Transverse colon (tissue), 4 donors: ENCODE measurements at regions not wholly inside any gene's neighbourhood (a gene's known extent, or its start where the extent isn't known, plus 50 kb on each side); places are given as distances from the start of the nearest gene placed in this dataset.

Source experiments
- EP300 ChIP-seq: sonication (generic); formaldehyde crosslinking; IDR thresholded peaks from one replicate; pipeline ENCODE4 v1.6.1; 2017; ENCODE audit warnings: antibody characterized with exemption, low read depth
- POLR2A ChIP-seq: fragments of 450-650 bp; IDR thresholded peaks from one replicate; pipeline ENCODE4 v1.6.1; 2016; ENCODE audit warnings: antibody characterized with exemption, mild to moderate bottlenecking, moderate library complexity
- POLR2AphosphoS5 ChIP-seq, 3 donors: sonication (generic); formaldehyde crosslinking; IDR thresholded peaks; one replicate each; pipeline ENCODE4 v1.6.1; 2016; ENCODE audit warnings: antibody characterized with exemption in 3 of 3
- TF ChIP-seq, protein P1 (sequence below), 5 experiments: fragments of 200-600 bp in 3 of 5; fragments of 450-650 bp in 2 of 5; sonication (generic) in 3 of 5; IDR thresholded peaks; 1 replicate in 2 of 5; 2 replicates in 3 of 5; pipeline ENCODE4 v1.5.1; 2016 to 2017; ENCODE audit warnings: antibody characterized with exemption in 5 of 5, inconsistent platforms in 3 of 5, mild to moderate bottlenecking in 2 of 5, moderate library complexity in 1 of 5

DNA sequence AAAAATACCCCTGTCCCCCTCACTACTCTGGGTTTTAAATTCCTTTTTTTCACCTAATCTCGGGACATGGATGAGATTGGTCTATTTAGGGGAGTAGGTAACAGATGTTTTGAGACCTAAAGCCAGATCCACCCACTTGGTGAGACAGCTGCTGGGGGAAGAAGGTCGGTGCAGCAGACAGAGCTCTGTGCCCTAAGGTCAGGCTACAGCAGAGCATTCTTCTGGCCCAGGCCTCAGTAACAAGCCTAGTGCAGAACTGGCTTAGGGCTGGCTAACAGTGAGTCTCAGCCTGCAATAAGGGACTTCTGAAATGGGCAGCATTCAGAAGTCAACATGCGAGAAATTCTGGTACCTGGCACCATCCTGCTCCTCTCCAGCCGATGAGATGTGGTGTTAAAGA is 444.9 kb upstream of the KIRREL3 start:
- TF ChIP-seq, protein P1, sequence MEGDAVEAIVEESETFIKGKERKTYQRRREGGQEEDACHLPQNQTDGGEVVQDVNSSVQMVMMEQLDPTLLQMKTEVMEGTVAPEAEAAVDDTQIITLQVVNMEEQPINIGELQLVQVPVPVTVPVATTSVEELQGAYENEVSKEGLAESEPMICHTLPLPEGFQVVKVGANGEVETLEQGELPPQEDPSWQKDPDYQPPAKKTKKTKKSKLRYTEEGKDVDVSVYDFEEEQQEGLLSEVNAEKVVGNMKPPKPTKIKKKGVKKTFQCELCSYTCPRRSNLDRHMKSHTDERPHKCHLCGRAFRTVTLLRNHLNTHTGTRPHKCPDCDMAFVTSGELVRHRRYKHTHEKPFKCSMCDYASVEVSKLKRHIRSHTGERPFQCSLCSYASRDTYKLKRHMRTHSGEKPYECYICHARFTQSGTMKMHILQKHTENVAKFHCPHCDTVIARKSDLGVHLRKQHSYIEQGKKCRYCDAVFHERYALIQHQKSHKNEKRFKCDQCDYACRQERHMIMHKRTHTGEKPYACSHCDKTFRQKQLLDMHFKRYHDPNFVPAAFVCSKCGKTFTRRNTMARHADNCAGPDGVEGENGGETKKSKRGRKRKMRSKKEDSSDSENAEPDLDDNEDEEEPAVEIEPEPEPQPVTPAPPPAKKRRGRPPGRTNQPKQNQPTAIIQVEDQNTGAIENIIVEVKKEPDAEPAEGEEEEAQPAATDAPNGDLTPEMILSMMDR (IDR thresholded peaks at IDR 0.05): no peak
- TF ChIP-seq POLR2A: no peak
- no peak for TF ChIP-seq EP300
- TF ChIP-seq POLR2AphosphoS5 (IDR thresholded peaks at IDR 0.05): no peak
